ENCODE measurements at regions not wholly inside any gene's neighbourhood (a gene's known extent, or its start where the extent isn't known, plus 50 kb on each side); places are given as distances from the start of the nearest gene placed in this dataset.
"Not testable (repeated sequence)": the region's sequence is repeated elsewhere in the genome, so short reads cannot be mapped to it uniquely, and the experiment has no call there.

- DNase-seq (ENCODE audit: low read depth in 2 of 2, low spot score in 1 of 2): no peak
Observed at GRCh38 chr3:103446953-103447629, 1012.3 kb downstream of the ZPLD1 start.

GRCh38 chr3:103453152-103453551, 1018.3 kb downstream of the ZPLD1 start:
- DNase-seq (ENCODE audit: low read depth in 2 of 2, low spot score in 1 of 2): no peak

- no peak for DNase-seq (ENCODE audit: low read depth in 2 of 2, low spot score in 1 of 2)
Observed at GRCh38 chr3:103459815-103460214, 1025.0 kb downstream of the ZPLD1 start.

DNA sequence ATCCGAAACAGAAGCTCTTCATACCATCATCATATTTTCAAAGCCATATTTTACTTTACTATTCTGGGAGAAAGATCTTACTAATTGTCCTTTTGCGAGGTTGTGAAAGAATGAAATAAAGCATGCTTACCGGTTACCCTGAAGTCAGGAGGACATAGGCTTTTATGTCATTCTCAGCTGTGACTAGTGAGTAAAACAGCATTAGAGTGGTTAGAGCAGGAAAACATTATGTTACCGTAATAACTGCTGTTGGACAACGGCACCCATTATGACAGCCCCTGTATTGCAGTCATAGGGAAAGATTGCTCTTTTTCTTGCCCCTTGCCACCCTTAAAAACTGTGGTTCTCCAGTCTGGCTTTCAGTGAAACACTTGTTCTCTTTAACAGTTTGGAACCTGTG, 1035.7 kb downstream of the ZPLD1 start:
- no peak for DNase-seq (ENCODE audit: low read depth in 2 of 2, low spot score in 1 of 2)

DNA sequence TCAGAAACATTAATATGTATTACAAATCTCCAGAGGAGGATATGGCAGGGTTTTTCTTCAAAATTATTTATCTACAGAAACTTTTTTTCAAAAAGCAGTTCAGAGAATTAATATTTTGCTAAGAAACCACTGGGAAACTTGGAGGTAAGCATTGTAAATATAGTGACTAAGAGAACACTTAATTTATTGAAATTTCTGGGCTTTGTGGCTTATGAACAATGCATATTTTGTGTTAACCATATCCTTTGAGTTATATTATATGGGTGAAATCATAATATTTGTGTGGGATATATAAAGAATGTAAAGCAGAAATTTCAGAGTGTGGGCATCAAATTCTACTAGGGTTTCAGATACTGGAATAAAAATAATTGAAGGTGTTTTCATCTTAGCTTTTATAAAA, 1059.2 kb downstream of the ZPLD1 start:
- DNase-seq (ENCODE audit: low read depth in 2 of 2, low spot score in 1 of 2): no peak

- DNase-seq (ENCODE audit: low read depth in 2 of 2, low spot score in 1 of 2): no peak
Observed at GRCh38 chr3:103494512-103494911, 1059.7 kb downstream of the ZPLD1 start.

DNA sequence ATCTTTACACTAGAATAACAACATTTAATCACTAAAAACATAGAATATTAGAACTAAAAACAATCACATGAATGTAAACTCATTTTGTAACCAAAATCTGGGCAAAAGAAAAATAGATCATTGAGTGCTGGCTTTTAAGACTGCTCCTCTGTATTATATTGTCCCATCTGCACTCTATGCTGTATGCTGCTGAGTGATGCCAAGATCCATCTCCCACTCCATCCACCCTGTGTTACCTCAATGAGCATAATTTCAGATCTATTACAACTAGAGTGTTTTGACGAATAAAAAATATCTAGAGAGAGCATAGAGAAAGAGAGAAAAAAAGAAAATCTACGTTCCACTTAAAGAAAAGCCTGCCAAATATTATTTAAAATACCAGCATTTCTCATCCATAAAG, 1060.4 kb downstream of the ZPLD1 start:
- DNase-seq (ENCODE audit: low read depth in 2 of 2, low spot score in 1 of 2): no peak

DNA sequence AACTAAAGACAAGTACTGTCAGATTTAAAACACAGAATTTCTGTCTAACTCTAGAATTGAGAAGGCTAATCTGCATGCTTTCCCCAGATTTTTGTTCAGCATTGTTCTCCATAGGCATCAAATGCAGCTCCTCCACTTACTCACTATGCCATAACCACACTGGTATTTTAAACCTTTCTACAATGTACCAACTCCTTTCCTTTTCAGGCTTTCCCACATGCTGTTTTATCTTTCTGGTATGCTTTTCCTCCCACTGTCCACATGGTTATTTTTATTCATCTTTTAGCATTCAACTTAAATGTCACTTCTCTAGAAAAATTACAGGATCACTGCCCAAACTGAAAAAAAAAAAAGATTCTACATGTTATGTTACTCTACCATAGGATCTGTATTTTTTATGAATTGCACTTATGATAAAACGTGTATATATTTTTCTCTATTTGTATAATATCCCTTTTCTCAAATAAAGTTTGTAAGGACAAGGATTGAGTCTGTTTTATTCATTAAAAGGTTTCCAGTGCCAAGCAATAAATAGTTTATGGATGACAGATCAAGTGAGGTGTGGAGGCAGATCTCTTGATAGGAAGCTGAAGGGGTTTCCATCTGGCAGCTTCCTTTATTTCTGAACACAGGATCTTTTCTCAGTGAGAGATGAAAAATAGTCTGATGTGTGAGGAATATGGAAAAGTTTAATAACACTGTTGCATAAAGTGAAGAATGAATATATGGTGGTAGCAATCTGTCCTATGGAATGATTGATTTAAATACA, 1064.5 kb downstream of the ZPLD1 start:
- no peak for DNase-seq (ENCODE audit: low read depth in 2 of 2, low spot score in 1 of 2)

GRCh38 chr3:103499967-103500366, 1065.2 kb downstream of the ZPLD1 start:
- DNase-seq (ENCODE audit: low read depth in 2 of 2, low spot score in 1 of 2): no peak

DNA sequence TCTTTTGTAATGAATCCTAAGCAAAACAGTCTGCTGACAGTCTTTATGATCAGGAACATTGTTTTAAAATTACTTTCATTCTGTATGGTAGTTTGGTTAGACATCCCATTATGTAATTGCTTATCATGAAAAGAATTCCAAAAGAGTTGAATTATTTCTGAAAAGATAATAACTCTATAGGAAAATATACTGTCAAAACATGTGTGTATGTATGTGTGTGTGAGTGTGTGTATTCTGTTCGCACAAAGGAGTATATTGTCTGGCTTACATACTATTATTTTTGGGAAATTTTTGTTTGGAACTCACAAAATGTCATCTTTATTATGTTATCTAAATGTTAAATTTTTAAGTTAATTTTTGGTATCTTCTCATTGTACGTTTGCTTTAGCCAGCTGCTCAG, 1075.9 kb downstream of the ZPLD1 start:
- no peak for DNase-seq (ENCODE audit: low read depth in 2 of 2, low spot score in 1 of 2)

GRCh38 chr3:103511891-103512290, 1077.1 kb downstream of the ZPLD1 start:
- no peak for DNase-seq (ENCODE audit: low read depth in 2 of 2, low spot score in 1 of 2)

- DNase-seq (ENCODE audit: low read depth in 2 of 2, low spot score in 1 of 2): no peak
Observed at GRCh38 chr3:103512595-103512994, 1077.8 kb downstream of the ZPLD1 start.

GRCh38 chr3:103513003-103513402, 1078.2 kb downstream of the ZPLD1 start:
- no peak for DNase-seq (ENCODE audit: low read depth in 2 of 2, low spot score in 1 of 2)

DNA sequence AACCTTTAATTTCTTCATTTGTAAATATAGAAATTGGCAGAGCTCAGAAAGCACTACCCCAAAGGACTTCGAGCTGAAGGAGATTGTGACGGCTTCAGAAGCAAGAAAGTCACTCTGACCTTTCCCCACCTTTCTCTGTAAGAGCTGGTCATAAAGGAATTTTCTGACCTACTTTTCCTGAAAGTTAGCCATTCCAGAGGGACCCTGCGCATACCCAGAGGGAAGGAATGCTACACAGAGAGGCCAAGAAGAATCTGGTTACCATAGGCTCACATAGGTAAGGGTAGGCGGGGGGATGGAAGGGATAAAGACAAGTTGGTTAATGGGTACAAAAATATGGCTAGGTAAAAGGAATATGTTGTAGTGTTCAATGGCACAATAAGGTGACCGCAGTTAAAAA, 1080.3 kb downstream of the ZPLD1 start:
- no peak for DNase-seq (ENCODE audit: low read depth in 2 of 2, low spot score in 1 of 2)

DNA sequence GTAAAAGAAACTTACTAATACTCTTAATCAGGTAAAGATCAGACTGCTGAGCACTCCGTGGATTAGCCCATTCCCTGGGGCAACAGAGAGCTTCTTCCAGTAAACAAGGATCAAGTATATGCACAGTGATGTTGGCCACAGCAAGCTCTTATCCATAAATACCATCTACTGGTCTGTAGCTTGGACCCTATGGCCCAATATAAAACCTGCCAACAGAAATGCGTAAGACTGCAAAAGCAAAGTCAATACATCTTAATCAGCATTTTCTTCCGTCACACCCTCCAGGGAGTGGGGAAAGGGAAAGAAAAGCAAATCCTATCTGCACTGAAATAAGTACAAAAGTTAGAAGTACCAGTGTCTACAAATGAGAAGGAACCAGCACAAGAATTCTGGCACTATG, 1082.1 kb downstream of the ZPLD1 start:
- no peak for DNase-seq (ENCODE audit: low read depth in 2 of 2, low spot score in 1 of 2)

DNA sequence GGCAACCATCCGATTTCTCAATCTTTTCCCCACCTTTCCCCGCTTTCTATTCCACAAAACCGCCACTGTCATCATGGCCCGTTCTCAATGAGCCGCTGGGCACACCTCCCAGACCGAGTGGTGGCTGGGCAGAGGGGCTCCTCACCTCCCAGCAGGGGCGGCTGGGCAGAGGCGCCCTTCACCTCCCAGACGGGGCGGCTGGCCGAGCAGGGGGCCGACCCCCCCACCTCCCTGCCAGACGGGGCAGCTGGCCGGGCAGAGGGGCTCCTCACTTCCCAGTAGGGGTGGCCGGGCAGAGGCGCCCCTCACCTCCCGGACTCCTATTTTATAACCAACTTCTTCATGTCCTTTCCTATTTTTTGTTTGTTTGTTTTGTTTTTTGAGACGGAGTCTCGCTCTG, 1096.5 kb downstream of the ZPLD1 start:
- not testable (repeated sequence) for DNase-seq (ENCODE audit: low read depth in 2 of 2, low spot score in 1 of 2)

DNA sequence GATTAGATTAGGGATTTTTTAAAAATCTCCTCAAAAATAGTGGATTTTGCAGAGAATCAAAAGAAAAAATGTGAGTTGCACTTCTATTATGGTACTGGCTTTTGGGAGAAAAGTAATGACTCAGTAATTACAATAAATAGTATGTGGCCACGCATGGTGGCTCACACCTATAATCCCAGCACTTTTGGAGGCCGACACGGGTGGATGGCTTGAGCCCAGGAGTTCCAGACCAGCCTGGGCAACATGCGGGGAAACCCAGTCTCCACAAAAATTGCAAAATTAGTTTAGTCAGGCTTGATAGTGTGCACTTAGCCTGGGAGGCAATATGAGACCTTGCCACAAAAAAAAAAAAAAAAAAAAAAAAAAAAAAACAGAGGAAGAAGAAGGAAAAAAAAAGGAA, 1098.2 kb downstream of the ZPLD1 start:
- DNase-seq (ENCODE audit: low read depth in 2 of 2, low spot score in 1 of 2): no peak

- DNase-seq (ENCODE audit: low read depth in 2 of 2, low spot score in 1 of 2): no peak
Observed at GRCh38 chr3:103554451-103554850, 1119.6 kb downstream of the ZPLD1 start.

DNA sequence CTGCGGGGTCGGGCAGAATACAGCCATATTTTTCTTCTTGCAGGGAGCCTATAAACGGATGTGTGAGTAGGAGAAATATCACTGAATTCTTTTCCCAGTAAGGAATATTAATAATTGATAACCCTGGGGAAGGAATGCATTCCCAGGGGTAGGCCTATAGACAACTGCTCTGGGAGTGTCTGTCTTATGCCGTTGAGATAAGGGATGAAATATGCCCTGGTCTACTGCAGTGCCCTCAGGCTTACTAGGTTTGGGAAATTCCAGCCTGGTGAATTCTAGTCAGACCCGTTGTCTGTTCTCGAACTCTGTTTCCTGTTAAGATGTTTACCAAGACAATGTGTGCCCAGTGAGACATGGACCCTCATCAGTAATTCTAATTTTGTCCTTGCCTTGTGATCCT, 1129.3 kb downstream of the ZPLD1 start:
- not testable (repeated sequence) for DNase-seq (ENCODE audit: low read depth in 2 of 2, low spot score in 1 of 2)

GRCh38 chr3:103585809-103586208, 1151.0 kb downstream of the ZPLD1 start:
- no peak for DNase-seq (ENCODE audit: low read depth in 2 of 2, low spot score in 1 of 2)

GRCh38 chr3:103589770-103590169, 1155.0 kb downstream of the ZPLD1 start:
- DNase-seq (ENCODE audit: low read depth in 2 of 2, low spot score in 1 of 2): no peak

DNA sequence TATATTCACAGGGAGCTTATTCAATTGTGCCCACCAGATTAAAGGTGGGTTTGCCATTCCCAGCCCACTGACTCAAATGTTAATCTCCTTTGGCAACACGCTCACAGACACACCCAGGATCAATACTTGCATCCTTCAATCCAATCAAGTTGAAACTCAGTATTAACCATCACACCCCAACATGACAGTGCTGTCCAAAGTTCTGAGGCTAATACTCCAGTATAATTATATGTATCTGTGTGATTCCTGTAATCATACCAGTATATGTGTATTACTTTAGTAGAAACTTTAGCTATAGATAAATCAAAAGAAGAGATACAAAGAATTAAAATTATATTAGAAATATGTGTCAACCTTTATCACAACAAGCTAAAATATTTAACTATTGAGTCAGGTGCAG, 1166.0 kb downstream of the ZPLD1 start:
- no peak for DNase-seq (ENCODE audit: low read depth in 2 of 2, low spot score in 1 of 2)

- no peak for DNase-seq (ENCODE audit: low read depth in 2 of 2, low spot score in 1 of 2)
Observed at GRCh38 chr3:103601666-103602065, 1166.9 kb downstream of the ZPLD1 start.

Data from stimulated activated CD8-positive, alpha-beta memory T cell treated with anti-CD3 and anti-CD28 coated beads, Interleukin-4, amount 100 ng/mL, for 4 hours (primary cell).